HG03039 (cell line): ENCODE measurements at regions not wholly inside any gene's neighbourhood (a gene's known extent, or its start where the extent isn't known, plus 50 kb on each side); places are given as distances from the start of the nearest gene placed in this dataset.

Source experiments
- ATAC-seq: cut with Tn5 transposase; IDR thresholded peaks from one replicate; pipeline ENCODE4 v1.9.1; 2021; ENCODE audit warnings: mild to moderate bottlenecking, moderate library complexity; ENCODE audit not compliant: unreplicated experiment

- no peak for ATAC-seq
Observed at GRCh38 chr2:196383799-196384198, 212.4 kb upstream of the STK17B start.

DNA sequence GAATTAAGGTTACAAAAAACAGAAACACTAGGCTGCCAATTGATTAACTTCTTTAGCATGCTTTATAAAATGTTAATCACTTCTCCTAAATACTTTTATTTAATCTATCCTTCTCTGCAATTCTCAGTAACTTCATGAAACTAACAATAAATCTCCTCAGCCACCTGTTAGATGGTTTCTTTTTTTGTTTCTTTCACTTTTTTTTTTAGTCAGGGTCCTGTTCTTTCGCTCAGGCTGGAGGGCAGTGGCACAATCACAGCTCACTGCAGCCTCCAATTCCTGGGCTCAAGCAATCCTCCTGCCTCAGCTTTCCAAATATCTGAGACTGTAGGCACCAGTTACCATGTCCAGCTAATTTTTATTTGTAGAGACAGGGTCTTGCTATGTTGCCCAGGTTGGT lies 213.4 kb upstream of the STK17B start:
- no peak for ATAC-seq

- no peak for ATAC-seq
Observed at GRCh38 chr2:196389670-196390069, 218.3 kb upstream of the STK17B start.

DNA sequence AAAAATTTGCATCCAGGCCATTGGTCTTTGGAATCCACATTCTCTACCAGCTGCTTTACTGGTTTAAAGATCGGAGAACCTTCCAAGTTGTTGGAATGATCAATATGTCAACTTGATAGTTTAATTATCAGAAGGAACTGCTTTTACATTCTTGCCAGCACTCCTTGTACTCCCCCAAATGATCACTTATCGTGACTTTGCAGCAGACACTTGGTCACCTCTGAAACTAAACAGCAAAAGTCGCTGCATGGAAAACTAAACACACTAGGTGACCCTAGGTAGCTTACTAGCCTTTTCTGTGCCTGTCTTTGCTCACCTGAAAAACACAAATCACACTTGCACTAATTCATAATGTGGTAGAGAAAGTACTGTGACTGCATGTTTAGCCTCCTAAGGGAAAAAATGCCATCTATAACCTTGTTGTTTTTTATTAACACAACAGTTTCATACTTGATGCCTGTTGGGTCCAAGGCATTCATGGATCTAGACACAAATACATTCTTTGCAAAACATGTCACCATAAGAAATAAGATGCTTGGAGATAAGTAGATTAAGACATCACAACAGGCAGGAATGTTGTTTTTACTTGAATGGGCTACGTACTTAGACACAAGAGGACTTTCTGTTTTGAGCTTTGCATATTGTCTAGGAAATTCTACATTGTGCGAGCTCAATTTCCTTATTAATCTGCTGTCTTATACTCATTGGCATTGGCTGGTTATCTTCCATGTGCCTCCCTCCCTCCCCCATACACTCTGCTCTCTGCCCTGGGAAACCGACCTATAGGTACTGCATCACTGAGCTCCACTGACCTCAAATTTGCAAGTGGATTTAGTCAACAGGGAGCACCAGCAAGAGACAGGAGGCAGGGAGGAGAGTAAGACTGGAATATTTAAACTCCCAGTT lies 219.1 kb upstream of the STK17B start:
- no peak for ATAC-seq

DNA sequence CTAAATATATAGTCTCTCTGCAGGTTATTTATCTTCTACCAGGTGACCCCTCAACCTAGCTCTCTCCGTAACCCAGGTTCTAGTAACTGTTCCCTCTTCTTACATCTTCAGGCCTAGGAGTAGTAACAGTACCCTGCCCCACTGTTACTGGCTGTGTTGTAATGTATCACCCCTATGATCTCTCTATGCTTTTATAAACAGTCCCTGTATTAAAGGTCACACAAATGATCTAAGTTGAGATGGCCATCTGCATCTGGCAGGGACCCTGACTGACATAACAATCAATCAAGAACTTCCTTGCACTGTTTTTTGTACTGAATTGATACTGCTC lies 219.7 kb upstream of the STK17B start:
- no peak for ATAC-seq

DNA sequence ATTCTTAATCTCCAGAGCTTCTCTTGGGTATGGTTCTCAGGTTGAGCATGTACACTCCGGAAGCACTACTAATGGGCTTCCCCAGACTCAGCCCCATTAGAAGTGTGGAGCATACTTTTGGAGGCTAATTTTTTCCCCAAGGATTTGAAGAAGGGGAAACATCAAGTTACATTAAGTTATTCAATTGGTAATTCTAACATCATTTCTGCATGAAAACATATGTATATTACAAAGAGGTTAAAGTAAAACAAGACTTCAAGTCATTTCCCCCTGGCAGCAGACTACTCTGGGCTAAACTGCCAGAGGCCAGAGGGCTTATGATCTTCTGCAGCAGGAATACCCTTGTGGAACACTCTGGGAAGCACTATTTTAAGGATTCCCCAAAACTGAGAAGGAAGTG lies 227.7 kb upstream of the STK17B start:
- no peak for ATAC-seq

DNA sequence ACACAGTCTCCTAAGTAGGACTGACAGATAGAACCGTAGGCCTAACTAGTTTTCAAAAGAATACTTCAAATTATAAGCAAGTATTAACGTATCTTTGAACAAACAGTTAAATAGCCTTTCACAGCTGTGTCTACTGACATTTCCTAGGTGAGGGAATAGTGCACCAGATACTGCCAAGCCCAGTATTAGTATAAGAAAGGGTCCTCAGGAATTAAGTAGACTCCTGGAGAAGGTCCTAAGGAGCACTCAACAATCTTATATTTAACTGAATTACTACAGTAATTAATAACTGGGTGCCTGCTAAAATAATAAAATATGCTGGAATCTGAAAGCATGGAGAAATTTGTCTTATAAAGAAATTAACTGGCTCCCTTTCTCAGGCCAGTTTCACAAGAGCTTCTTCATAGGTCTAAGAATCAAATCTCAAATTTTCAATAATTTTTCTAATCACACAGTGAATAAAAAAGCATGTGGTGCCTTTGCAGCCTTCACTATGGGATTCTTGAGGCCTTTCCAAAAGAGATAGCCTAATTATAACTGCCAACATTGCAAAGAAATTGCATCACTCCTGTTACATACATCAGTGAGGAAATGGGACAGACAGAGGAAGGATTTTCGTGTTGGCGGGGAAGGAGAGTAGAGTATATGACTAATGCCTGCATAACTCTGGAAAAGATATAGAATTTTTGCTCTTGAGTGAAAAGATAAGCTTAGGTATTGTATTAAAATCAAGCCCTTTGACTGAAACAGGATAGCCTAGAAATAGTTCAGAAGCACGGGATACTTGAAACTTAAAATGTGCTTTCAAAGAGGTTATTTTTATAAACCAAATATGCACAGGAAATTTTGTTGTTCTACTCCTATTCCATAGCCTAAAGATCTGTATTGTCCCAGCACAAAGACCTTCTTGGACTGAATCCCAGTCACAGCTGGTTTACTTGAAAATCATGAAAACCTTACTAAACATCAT lies 228.6 kb upstream of the STK17B start:
- ATAC-seq: no peak

GRCh38 chr2:196403471-196403870 lies 232.1 kb upstream of the STK17B start:
- no peak for ATAC-seq

DNA sequence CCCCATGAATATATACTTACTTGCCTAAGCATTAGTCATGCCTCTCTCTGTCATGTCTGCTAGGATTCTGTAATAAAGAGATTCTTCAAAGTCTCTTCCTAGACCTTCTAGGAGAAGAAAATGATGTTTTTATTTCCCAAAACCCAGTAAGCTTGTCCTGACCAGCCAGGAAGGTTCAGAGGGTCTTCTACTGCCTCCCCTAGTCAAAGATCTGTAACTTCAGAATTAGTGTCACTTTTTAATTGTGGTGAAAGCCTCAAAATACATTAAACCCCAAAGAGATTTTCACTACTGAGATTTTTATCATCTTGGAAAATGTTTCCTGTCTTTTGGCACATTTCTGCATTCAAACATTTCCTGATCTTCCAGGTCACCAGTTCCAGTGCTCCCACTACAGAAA lies 232.9 kb upstream of the STK17B start:
- ATAC-seq: no peak

- ATAC-seq: no peak
Observed at GRCh38 chr2:196407675-196408264, 231.7 kb upstream of the CCDC150 start.

DNA sequence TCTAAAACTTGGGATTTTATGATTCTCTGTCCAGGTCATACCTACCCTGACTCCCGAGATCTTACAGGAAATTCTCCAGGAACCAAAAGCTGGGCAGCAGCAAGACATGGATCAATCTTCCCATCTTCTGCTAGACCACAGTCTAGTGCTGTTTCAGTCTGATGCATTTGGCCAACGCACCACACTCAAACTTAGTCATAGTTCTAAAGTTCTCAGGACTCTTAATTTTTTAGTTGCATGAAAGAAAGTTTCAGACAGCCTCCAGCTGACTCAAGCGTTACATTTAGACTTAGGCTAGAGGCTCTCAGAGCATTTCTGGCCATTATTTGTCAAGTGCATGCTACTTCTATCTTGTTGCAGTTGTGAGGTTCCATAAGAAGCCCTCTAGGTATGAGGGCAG lies 230.1 kb upstream of the CCDC150 start:
- no peak for ATAC-seq

GRCh38 chr2:196410008-196410407 lies 229.5 kb upstream of the CCDC150 start:
- ATAC-seq: no peak

- peak; percentile 79 for ATAC-seq
Observed at GRCh38 chr2:196413821-196414274, 225.7 kb upstream of the CCDC150 start.

DNA sequence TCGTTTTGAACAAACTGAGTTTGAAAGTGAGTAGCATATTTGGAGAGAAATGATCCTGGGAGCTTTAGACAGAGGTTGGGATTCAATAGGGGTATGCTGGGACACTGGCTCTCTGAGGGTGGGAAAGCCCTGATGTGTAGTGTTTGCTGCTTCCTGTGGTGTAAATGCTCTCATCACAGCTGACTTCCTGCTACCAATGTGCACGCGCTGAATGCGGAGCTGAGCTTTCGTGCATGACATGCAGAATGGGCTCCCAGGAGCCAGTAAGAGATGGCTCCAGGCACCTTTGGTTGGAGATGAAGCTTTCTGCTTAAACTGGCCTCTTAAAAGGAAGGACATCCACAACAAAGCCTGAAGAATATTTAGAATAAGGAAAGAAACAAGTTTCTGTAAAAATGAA lies 224.1 kb upstream of the CCDC150 start:
- ATAC-seq: peak; percentile 47

DNA sequence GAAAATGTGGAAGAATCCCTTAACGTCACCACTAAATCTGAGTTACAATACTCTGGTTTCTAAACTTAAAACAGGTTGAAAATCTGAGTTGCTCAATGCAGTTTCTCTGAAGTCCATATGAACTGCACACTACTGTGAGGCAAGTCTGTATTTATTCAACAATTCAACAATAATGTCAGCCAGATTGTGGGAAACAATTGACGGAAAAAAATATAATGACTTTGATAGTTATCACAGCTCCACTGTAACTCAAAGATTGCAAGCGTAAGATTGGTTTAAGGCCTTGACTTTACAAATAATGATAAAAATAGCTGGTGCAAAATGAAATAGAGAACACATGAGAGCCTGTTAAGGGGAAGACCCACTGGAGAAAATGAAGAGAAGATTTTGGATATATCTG lies 219.4 kb upstream of the CCDC150 start:
- ATAC-seq: no peak

DNA sequence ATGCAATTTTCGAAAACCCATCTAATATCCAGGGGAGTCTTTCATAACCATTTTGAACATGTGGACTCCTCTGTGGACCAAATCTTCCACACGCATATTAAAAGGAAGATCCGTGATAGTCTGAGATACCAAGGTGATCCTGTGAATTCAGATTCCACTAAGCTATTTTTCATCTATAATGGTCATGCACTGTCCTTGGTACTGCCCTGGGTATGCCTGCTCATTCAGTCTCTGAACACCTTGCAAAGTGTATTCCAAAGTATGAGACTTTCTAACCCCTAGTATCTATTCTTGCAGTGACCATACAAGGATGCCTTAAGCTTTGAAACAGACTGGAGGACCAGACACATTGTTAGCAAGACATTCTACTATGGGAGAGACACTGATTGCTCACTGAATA lies 217.6 kb upstream of the CCDC150 start:
- ATAC-seq: no peak

DNA sequence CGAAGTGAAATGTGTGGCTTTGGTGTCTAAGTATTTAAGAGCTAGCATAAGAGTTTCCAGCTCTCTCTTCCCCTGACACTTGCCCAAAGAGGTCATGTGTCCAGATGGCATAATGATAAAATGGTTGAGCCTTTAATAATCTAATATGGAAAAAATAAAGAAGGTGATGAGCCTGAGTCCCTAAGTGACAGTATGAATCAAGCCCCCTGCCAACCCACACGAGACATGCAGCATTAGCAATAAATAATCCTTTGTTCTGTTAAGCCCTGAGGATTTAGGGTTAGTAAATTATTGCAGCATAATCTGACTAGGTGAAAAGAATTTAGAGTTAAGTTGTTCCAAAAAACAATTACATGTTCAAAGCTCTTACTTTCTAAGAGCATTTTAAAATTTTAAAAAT lies 217.2 kb upstream of the CCDC150 start:
- ATAC-seq: no peak

GRCh38 chr2:196426122-196426521 lies 213.4 kb upstream of the CCDC150 start:
- ATAC-seq: no peak

DNA sequence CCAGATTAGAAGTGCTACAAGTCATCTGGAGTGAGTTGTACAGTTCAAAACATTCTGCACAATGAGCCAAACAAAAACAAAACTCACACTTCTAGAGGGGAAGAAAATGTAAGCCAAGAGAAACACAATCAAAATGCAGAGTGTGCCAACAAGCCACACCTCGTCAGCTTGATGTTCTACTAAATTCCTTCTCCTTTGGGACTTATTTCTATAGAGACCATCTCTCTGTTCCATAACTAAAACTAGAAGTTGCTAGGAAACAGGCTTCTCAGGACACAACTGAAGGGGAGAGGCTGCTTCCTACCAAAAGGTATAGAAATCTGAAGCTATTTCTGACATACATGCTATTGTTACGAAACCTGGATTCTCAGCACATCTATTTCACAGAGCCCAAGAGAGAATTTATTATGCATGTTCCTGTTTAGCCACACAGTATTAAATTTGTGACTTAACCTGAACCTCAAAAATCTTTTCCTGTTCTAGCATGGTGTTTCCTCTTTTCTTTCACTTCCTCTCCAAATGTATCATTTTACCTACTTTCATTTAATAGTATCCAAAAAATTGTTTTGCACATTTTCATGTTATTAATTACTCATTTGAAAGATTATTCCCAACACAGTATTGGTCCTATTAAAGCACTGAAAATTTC lies 211.4 kb upstream of the CCDC150 start:
- no peak for ATAC-seq

DNA sequence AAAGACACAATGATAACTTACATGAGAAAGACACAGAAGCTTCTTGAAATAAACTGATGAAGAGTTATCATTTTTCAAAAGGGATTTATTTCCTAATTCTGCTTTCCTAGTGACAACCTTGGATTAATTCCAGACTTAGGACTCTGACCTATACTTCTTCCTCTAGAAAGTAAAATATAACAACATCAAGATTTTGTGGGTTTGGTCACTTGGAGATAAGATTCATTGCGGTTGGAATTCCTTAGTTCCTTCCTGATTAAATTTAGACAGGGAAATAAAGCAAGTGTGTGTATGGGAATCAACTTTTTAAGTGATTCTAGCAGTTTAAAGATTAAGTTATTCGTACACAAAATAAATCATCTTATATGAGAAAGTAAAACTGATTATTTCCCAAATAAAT lies 208.4 kb upstream of the CCDC150 start:
- no peak for ATAC-seq

DNA sequence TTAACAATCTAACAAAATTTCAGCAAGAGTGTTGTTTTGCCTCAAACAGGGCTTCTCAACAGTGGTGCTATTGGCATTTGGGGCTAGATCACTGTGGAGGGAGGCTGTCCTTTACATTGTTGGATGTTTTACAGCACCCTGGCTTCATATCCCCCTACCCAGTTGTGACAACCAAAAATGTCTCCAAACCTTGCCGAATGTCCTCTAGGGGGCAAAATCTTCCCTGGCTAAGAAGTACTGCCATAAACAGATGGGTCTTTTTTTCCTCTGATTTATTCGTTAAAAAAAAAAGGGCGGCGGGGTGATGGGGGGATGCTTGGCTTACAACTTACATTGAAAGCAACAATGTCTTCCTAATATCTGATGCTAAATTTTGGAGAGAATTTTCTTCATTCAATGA lies 207.6 kb upstream of the CCDC150 start:
- ATAC-seq: no peak
